Fibroblast of skin of left biceps (primary cell): ENCODE measurements at regions not wholly inside any gene's neighbourhood (a gene's known extent, or its start where the extent isn't known, plus 50 kb on each side); places are given as distances from the start of the nearest gene placed in this dataset.

Experiments
- DNase-seq, 2 experiments: peaks; one replicate each; pipeline ENCODE4 v3.0.0-alpha.2; 2013; ENCODE audit warnings: low read depth in 2 of 2

DNA sequence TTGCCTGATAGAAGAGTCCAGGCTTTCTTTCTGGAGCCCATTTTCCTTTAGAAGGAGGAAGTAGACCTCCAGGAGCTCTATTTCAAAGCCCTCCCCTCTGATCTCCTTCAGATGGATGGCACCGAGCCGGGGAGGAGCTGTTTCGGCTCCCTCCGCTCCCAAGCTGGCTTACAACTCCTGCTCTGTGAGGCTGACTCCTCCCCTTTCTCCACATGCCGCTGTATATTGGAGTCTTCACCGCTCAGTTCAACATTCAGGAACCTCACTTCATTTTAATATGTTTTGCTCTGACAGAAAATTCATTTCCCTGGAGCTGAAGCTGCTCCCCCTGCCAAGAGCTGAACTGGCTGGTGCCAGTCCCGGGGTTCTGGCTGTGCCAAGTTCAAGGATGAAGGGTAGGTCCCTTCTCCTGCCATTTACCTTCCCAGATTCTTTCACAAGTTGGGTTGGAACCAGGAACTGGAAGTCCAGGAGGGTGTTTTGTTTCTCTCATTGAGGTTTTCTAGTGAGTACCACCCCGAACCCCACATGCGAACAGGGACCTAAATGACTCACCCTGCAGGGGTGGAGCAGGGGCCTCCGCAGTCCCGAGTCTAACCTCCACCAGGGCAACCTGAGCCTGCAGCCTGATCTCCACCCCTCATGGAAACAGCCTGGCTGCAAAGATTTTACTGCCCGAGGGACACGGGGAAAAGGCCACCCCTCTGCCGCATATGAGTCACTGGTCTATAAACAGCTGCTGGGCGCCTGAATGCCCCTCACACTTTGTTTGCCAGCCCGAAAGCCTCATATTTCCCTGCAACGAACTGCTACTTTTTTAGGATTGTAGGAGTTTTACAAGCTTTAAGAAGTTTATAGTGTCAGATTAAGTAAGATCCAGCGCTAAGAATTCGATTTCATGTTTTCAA lies 68.6 kb upstream of the FOXA2 start:
- no peak for DNase-seq

DNA sequence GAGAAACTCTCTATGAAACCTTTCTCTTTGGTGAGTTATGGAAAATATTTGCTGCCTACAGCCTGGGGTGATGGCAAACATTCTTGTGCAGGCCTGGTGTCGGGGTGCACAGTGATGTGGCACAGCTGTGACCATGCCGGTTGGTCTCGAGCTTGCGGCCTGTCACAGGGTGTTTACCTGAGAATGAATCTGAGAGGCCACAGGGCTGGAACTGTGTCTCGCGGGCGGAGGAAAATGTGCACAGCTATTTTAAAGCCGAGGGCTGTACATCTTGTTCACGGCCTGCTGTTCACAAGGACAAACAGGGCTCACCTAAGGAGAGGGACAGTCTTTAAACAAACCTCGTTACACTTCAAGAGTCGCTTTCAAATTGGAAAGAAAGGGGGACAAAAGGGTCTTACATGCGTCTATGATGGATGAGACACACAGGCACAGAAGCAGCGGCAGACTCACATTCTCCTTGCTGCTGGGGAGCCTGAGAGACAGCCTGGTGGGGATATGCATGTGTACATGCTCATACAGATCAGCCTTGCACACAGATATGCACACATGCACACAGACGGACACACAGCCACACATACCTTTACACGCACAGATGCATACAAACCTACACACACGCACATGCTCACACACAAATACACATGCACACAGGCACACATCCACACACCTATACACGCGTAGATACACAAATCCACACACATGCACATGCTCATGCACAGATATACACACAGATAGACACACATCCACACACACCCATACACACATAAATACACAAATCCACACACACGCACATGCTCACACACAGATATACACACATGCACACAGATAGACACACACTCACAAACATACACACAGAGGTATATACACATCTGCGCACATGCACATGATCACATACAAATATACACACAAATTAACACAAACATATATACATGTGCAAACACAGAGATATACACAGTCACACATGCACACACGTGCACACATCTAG lies 69.6 kb upstream of the FOXA2 start:
- DNase-seq, result no peak

DNA sequence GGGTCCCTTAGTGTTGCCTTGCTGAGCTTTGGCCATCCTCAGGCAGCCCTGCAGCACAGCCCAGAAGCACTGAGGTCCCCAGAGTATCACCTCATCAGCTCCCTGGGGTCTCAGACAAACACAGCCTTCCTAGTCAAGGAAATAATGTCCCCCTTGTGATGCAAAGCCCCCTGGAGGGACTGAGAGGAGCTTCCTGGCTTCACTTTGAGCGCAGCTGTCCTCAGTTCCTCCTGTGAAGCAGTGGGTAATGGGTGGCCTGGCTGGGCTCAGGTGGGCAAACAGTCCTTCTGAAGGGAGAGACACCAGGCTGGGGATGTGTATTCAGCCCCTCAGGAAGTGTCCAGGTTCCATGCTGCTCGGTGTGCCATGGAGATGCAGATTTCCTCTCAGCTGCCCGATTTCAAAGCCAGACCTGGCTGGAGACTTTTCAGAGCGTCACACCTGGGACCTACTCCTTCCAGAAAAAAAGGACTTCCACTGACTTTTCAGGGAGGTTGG lies 79.2 kb upstream of the FOXA2 start:
- no peak for DNase-seq

DNA sequence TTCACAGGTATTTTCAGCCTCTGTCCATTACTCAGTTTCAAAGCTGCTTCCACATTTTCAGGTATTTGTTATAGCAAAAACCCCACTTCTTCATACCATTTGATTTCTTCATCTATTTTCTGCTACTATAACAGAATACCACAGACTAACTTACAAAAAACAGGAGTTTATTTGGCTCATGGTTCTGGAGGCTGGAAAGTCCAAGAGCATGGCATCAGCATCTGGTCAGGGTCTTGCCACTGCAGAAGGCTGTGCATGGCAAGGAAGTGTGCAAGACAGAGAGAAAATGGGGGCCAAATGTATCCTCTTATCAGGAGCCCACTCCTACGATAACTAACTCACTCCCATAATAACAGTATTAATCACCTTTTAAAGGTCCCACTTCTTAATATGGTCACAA lies 82.8 kb upstream of the FOXA2 start:
- no peak for DNase-seq

DNA sequence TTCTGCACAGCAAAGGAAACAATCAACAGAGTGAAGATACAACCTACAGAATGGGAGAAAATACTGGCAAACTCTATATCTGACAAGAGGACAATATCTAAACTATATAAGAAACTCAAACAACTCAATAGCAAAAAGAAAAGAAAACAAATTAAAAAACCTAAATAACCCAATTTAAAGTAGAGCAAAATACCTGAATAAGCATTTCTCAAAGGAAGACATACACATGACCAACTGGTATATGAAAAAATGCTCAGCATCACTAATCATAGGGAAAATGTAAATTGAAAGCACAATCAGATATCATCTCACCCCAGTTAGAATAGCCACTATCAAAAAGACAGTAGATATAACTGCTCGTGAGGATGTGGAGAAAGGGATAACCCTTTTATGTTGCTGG lies 87.8 kb upstream of the FOXA2 start:
- no peak for DNase-seq

DNA sequence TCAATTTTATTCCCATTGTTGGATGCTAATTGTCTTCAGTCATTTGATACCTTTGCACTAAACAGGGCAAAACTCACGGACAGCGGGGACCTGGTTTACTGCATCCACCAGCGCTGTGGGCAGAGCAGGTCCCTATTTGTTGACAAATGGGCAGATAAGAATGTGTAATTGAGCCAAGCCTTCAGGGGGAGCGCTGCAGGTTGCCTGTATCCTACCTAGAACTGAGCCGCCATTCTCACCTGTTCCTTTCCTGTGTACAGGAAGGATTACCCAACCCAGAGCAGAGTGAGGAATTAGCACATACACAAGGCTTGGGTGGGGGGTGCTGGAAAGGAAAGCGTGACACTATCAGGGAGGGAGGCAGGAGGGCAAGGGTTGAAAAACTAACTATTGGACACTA lies 89.1 kb upstream of the FOXA2 start:
- DNase-seq, result no peak

DNA sequence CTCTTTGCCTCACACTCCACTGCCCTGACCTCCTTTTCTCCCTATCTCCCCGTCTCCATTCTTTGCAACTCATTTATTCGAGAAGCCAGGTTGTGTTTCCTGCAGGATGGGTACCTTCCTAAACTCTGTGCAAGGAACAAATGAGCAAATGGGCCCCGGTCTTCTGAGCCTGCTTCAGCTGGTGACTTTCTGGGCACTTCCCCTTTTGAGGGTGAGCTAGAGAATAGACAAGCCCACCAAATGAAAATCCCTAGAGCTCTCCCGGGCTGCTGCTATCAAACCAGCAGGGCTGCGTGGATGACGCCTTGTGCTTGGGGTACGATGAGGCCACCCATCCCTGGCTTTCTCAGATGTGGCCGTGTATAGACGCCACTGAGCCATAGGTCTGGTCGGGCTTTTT lies 91.0 kb upstream of the FOXA2 start:
- DNase-seq, result no peak

DNA sequence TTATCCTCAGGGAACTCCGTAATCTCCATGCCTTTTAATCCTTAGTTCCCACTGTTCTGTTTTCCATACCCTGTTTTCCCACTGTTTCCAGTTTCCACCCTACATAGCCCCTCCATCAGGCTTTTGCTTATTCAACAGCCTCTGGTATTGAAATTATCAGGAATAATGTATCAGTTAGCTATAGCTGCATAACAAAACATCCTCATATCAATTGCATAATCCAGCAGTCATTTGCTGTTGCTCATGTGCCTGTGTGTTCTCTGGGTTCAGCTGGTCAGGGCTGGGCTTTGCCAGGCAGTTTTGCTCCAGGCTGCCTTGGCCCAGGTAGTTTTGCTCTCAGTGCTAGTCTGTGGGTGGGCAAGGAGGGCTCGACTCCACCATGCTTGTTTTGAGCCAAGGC lies 94.3 kb upstream of the FOXA2 start:
- no peak for DNase-seq

DNA sequence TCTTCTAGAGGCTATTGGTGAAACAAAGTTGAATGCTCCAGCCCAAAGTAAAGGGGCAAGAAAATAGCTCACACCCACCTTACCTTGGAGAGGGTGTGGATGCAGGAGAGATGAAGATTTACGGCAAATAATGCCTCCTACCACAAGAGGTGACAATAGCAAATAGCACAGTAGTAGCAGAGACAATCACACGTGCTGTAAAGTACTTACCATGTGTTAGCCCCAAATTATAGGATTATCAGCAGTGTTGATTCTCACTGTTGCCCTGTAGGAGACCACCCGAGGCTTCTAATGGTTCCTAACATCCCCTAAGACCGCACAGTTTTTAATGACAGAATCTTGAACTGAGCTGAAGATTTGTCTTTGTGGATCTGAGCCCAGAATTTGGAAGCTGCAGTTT lies 94.8 kb upstream of the FOXA2 start:
- no peak for DNase-seq

DNA sequence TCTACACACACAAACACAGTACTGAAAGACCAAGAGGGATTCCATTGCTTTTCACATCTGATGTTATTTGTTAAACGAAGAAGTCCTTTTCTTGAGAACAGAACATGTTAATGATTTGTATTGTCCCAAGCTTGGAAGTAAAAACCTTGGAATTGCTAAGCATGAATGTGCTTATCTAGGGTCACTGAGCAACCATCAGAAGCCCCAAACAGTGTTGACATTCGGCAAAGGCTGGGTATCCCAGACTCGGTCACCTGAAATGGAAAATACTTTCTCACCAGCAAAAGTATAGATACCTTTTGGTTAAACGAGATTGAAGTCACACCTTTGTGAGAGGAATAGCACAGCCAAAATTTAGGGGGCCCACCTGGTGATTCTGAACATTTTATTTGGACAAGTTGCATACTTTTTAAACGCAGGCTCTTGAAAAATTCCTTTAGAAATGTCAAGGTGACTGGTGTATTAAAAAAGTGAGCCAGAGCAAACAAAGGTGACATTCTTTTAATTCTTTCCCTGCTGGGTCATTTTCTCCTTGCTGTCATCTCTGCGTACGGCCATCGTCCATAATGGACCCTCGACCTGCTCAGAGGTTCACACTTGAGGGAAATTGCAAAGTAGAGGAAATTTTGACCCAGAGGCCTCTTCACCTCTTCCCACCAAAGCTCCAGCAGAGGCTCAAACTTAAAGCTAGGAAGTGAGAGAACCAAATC lies 95.8 kb upstream of the FOXA2 start:
- DNase-seq, result no peak

DNA sequence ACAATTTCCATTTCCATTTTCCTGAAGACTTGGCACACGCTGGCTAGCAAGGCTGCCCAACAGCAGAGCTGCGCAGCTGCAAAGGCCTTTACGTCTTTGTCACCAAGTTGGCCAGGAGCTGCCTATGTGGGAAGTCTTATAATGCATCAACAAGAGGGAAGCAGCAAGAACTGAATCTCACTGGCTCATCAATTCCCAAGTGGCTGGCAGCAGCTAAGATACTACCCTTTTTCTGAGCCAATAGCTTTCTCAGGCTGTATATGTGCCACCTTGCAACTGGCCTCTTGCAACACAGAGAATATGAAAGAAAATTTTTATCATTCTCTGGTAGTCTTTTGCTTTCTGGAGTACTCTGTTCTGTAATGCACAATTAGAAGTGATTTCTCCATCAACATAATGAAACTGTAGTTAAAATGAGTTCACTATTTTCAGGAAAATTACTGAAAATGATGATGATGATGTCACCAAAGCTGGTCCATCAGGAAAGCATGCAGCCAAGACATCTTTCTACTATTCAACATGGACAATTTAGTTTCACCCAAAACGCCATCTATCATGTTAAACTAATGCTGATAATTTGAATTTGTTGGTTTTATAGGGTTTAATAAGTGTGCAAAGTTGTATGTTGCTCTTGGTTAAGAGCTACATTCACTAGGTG lies 97.3 kb upstream of the FOXA2 start:
- no peak for DNase-seq

DNA sequence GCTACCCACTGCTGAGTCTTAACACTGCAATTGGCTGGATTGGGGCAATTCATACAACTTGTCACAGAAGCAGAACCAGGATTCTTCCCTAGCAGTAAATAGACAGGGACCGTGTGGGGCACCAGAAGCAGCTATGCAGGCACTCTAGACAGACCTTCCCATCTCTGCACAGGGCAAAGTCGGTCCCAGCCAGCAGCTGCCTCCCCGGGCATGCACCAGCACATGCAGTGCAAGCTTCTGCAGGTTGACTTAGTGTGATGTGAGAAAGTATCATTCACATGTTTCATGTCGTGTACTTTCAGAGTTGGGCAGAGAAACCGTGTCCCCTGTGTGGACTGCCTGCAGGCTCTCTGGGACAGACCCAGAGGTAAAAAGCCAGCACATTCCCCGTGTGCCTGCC lies 98.0 kb upstream of the FOXA2 start:
- no peak for DNase-seq

DNA sequence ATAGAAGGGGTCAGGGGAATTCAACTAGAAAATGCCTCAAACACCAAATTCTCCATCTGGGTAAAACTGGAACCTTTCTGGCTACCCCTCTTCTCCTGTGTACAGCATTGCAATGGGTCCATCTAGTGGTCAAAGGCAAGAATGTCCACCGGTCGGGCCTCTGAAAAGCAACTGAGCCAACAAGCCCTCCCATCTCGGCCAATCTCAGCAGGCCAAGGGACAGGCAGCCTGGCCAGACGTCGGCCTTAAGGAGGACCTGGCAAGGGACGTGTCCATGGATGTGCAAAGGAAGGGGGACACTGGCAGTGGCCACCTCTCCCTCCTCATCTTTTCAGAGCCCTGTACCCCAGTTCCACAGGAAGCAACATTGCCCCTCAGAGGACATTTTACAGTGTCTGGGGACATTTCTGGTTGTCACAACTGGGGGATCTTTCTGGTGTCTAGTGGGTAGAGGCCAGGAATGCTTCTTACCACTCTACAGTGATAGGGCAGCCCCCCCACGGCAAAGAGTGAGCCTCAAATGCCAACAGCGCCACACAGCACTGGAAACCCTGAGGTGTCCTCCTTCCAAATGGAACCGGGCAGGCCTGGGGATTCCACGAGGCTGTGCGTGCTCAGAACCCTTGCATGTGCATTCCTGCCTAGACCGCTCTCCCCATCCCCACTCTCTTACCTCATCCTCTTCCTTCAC lies 99.8 kb upstream of the FOXA2 start:
- peak; percentile 25 to 38 for DNase-seq

DNA sequence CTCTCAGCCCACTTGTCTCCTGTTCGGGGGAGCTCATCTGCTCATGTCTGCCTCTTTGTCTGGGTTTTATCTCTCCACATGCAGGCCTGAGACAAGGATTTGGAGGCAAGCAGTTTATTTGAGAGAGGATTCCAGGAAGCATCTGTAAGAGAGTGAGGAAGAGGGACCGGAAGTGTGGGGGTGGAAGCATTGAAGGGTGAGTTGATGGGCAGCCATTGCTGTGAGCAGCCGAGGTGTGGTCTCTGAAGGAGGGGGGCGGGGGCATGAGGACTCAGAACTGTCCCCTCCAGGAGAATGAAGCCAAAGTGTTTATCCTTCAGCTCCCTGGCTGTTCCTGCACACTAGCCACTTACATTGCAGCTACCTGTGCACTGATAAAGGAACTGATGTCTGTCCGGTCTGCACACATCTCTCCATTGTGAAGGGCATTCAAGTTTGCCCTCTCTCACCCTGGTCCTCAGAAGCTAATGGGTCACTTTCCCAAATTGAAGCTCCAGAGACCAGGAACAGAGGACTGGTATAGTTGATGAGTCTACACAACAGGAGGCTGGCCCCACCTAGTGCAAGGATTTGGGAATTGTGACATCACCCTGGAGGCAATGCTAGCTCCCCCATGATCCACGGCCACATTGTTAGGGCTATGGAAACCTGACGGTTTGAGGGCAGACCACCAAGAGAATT lies 100.5 kb upstream of the FOXA2 start:
- no peak for DNase-seq

DNA sequence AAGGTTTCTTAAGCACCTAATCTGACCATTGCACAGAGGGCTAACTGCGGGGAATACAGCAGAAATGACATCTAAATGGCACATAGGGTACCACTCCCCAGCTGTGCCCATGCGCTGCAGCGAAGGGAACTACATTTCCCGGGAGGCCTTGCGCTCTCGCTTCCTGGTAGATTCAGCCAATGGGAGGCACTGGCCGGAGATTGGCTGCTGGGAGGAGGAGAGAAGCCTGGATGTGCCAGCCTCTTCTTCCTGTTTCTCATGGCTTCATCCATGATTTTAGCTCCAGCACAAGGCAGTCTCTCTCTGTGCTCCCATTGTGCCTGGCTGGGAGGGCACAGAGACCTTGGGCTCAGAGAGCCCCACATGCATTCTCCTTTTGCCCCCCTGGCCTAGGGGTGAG lies 101.7 kb upstream of the FOXA2 start:
- peak in 1 of 2 experiments; percentile 20 for DNase-seq

DNA sequence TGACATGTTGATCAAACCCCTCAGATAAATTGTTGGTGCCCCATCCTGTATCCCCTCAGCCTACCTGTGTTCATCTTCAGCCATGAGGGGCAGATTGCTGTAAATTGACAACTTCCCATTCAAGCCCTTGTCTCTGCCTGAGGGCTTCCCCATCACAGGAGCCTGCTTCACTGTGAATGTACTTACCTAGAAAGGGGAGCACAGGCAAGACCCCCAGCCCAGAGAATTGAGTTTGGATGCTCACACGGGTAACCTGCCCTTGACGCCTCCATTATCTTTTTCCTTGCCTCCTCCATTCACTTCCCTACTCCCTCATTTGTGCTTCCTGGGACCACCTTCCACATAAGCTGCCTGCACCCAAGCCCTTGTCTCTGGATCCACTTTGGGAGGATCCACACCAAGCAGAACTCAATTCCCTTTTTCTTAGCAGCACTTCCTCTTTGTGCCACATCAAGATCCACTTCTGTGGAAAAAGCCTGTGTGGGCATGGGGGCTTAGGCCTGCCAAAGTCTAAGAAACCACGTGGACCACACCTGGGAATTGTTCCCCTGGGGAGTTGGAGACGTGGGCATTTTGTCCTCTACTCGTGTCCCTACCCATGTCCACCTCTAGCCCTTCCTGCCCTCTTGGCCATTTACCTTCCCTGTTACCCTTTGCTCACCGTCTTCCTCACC lies 103.4 kb upstream of the FOXA2 start:
- DNase-seq, result no peak

DNA sequence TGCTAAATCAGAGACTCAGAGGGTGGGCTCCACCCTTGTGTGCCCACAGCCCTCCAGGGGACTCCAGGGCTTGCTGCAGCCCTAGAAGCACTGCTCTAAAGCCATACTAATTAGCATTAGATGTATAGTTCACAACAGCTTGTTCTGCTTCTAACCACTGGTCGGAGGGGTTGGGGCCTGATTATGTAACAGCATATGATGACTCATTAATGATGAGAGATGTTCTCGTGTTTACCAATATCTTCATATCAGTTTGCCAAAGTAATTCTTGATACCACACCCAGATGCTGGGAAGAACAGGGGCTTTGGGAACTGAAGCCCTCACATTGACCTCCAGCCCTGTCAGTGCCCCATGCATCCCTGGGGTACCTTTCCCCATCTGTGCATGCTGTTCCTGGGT lies 104.1 kb upstream of the FOXA2 start:
- DNase-seq, result no peak

DNA sequence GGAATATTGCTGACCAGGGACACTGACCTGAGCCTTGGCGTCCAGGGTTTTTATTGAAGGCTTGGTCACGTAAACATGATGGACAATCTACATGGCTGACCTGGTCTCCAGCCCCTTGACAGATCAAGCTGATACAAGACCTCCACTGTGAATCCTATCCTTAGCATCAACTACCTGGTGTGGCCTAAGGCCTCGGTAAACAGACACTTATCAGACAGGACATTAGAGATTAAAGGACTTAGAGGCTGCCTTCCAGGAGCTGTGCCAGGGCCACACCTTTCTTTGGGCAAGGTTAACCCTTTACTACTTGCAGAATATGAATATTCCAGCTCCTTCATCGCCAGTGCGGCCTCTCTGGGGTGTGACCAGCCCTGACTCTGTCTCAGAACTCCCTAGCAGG lies 104.9 kb upstream of the FOXA2 start:
- DNase-seq, result no peak

DNA sequence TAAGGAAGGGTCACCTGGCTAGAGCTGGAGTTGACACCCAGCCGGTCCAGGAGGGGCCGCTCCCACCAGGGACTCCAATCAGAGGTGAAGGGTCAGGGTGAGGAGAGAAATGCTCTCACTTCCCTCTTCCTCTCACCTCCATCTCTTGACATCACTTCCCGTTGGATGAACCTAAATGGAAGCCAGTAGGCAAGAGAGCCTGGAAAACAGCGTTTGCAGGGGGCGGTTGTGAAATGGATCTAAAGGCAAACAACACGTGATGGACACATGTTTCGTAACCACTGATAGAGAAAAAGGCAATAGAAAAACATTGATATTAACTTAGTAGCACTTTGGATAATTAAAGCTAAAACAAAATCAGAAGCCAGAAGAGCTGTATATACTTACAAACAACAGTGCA lies 105.6 kb upstream of the FOXA2 start:
- DNase-seq, result no peak
